SK-N-SH treated with all-trans-retinoic acid at 6 μM for 48 hours (cell line): ENCODE measurements at regions not wholly inside any gene's neighbourhood (a gene's known extent, or its start where the extent isn't known, plus 50 kb on each side); places are given as distances from the start of the nearest gene placed in this dataset.

ENCODE experiments used
- PATZ1 ChIP-seq: fragments of 250-450 bp; sonication (Bioruptor Pico); IDR thresholded peaks from 2 replicates; pipeline ENCODE4 v1.8.0; 2020; ENCODE audit warnings: mild to moderate bottlenecking, moderate library complexity, borderline replicate concordance
- TOX ChIP-seq: fragments of 250-450 bp; sonication (Bioruptor Pico); IDR thresholded peaks from 2 replicates; pipeline ENCODE4 v1.8.0; 2021; ENCODE audit warnings: mild to moderate bottlenecking, moderate library complexity, borderline replicate concordance
- ZC3H10 ChIP-seq: fragments of 250-450 bp; sonication (Bioruptor Pico); IDR thresholded peaks from 2 replicates; pipeline ENCODE4 v1.5.1; 2021; ENCODE audit warnings: mild to moderate bottlenecking, moderate library complexity

DNA sequence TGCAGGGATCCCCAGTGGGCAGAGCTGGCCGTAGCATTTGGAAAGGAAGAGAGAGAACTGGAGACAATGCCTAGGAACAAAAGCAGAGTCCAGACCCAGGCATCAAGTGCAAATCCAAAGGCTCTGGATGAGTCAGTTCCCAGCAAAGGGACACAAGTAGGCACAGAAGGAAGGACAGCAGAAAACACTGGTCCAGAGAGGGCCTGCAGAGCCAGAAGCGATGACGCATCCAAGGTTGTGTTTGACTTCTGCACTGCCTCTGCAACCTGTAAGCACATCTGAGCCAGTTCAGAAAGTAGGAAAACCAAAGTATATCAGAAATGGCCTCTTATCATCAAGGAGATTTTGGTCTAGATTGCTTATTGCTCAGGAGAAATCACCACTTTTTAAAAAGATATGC lies 604.5 kb downstream of the FGF9 start:
- no peak for TF ChIP-seq PATZ1 (CRISPR knock-in tag)
- no peak for TF ChIP-seq TOX (CRISPR knock-in tag)
- TF ChIP-seq ZC3H10 (CRISPR knock-in tag), result no peak
